Panc1 (cell line): ENCODE measurements at regions not wholly inside any gene's neighbourhood (a gene's known extent, or its start where the extent isn't known, plus 50 kb on each side); places are given as distances from the start of the nearest gene placed in this dataset.

Experiments
- ATAC-seq: fragments of 200-7000 bp; cut with Tn5 transposase; 2 replicates; pipeline ENCODE4 v1.9.1; 2020; ENCODE audit warnings: mild to moderate bottlenecking, moderate library complexity
- BruUV-seq: library from RNA; stranded (reverse); fragments of 400-500 nt; replicated peaks from 2 replicates; lab custom pipeline; 2021; lab: Mats Ljungman, UMichigan
- CTCF ChIA-PET: fragments of 300-600 bp; sonication (Branson Sonifier 250); formaldehyde crosslinking; loops from one replicate; lab custom pipeline; 2022; ENCODE audit warnings: antibody characterized with exemption; lab: Charles Lee
- POLR2A ChIA-PET: fragments of 300-600 bp; sonication (Branson Sonifier 250); formaldehyde crosslinking; loops from one replicate; lab custom pipeline; 2022; ENCODE audit warnings: antibody characterized with exemption; lab: Charles Lee
- DNase-seq: peaks from one replicate; pipeline ENCODE4 v3.0.0-alpha.2; 2010; ENCODE audit warnings: low read depth, low spot score
- H3K27ac ChIP-seq: 2 replicates; pipeline ENCODE4 v1.5.1; 2011; ENCODE audit warnings: mild to moderate bottlenecking, low read length, inconsistent platforms
- H3K27me3 ChIP-seq: fragments of 200-500 bp; sonication (Bioruptor generic); 2 replicates; pipeline ENCODE4 v1.6.0; 2014; ENCODE audit warnings: low read length, inconsistent platforms; ENCODE audit not compliant: control insufficient read depth, insufficient read depth
- H3K36me3 ChIP-seq: fragments of 200-500 bp; sonication (Bioruptor generic); 2 replicates; pipeline ENCODE4 v1.5.1; 2014; ENCODE audit warnings: inconsistent platforms, mild to moderate bottlenecking, low read length, moderate library complexity; ENCODE audit not compliant: control insufficient read depth, insufficient read depth
- H3K4me1 ChIP-seq: 2 replicates; pipeline ENCODE4 v1.5.1; 2011; ENCODE audit warnings: inconsistent platforms, mild to moderate bottlenecking, low read length, moderate library complexity; ENCODE audit not compliant: control insufficient read depth, insufficient read depth
- H3K4me3 ChIP-seq, 2 experiments: 2 replicates each; pipeline ENCODE4 v1.5.1; 2011 to 2012; ENCODE audit warnings: low read depth in 2 of 2, low read length in 2 of 2, mild to moderate bottlenecking in 2 of 2, inconsistent platforms in 1 of 2, moderate library complexity in 1 of 2
- H3K9me3 ChIP-seq: fragments of 200-500 bp; sonication (Bioruptor generic); 2 replicates; pipeline ENCODE4 v1.5.1; 2014; ENCODE audit warnings: low read depth, mild to moderate bottlenecking, inconsistent platforms, low read length, moderate library complexity; ENCODE audit not compliant: control insufficient read depth, insufficient read depth
- CTCF ChIP-seq: fragments of 450-650 bp; IDR thresholded peaks from 2 replicates; pipeline ENCODE4 v1.5.1; 2017; ENCODE audit warnings: mild to moderate bottlenecking
- POLR2AphosphoS5 ChIP-seq: IDR thresholded peaks from 2 replicates; pipeline ENCODE4 v1.6.1; 2012; ENCODE audit warnings: mild to moderate bottlenecking, low read depth, low read length, moderate library complexity
- SIN3A ChIP-seq: IDR thresholded peaks from 2 replicates; pipeline ENCODE4 v1.6.1; 2012; ENCODE audit warnings: low read depth, mild to moderate bottlenecking, low read length, moderate library complexity, borderline replicate concordance; ENCODE audit not compliant: insufficient read depth
- TCF7L2 ChIP-seq: IDR thresholded peaks from 2 replicates; pipeline ENCODE4 v1.6.1; 2011; ENCODE audit warnings: mild to moderate bottlenecking, low read depth, low read length, inconsistent platforms
- in situ Hi-C: cut with HindIII; loops from 2 replicates; pipeline ENCODE4 v1.10.0; 2016; ENCODE audit warnings: low sequenced_read_pairs, low pct_unique_long_range_greater_than_20kb
- intact Hi-C: fragments of 100-400 bp; cut with micrococcal nuclease; formaldehyde crosslinking; loops from one replicate; pipeline ENCODE4 v1.10.0; 2022; ENCODE audit not compliant: unreplicated experiment
- TF ChIP-seq, protein P1 (sequence below), 2 experiments: IDR thresholded peaks; 2 replicates each; pipeline ENCODE4 v1.6.1; 2011 to 2012; ENCODE audit warnings: low read depth in 2 of 2, control low read depth in 1 of 2, low read length in 1 of 2, mild to moderate bottlenecking in 1 of 2, moderate library complexity in 1 of 2; ENCODE audit not compliant: insufficient read depth in 1 of 2

DNA sequence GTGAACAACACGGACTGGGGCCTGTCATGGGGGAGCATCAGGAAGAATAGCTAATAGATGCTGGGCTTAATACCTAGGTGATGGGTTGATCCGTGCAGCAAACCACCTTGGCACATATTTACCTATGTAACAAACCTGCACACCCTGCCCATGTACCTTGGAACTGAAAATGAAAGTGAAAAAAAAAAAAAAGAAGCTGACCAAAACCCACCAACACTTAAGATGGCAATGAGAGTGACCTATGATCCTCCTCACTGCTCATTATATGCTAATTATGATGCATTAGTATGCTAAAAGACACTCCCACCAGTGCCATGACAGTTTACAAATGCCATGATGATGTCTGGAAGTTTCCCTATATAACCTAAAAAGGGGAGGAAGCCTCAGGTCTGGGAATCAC is 503.2 kb upstream of the CTSO start:
- no peak overlapping the region for H3K4me3 ChIP-seq
- H3K27ac ChIP-seq: no peak overlapping the region
- H3K4me1 ChIP-seq: no peaks in the 10 kb centered on the region
- no peak for TF ChIP-seq CTCF
- TF ChIP-seq TCF7L2: no peak
- TF ChIP-seq POLR2AphosphoS5: no peak
- TF ChIP-seq, protein P1, sequence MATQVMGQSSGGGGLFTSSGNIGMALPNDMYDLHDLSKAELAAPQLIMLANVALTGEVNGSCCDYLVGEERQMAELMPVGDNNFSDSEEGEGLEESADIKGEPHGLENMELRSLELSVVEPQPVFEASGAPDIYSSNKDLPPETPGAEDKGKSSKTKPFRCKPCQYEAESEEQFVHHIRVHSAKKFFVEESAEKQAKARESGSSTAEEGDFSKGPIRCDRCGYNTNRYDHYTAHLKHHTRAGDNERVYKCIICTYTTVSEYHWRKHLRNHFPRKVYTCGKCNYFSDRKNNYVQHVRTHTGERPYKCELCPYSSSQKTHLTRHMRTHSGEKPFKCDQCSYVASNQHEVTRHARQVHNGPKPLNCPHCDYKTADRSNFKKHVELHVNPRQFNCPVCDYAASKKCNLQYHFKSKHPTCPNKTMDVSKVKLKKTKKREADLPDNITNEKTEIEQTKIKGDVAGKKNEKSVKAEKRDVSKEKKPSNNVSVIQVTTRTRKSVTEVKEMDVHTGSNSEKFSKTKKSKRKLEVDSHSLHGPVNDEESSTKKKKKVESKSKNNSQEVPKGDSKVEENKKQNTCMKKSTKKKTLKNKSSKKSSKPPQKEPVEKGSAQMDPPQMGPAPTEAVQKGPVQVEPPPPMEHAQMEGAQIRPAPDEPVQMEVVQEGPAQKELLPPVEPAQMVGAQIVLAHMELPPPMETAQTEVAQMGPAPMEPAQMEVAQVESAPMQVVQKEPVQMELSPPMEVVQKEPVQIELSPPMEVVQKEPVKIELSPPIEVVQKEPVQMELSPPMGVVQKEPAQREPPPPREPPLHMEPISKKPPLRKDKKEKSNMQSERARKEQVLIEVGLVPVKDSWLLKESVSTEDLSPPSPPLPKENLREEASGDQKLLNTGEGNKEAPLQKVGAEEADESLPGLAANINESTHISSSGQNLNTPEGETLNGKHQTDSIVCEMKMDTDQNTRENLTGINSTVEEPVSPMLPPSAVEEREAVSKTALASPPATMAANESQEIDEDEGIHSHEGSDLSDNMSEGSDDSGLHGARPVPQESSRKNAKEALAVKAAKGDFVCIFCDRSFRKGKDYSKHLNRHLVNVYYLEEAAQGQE (IDR thresholded peaks at IDR 0.05; ENCODE audit: insufficient read depth in 1 of 2, low read depth in 2 of 2, low read length in 1 of 2): no peak
- ATAC-seq (no peak), DNase-seq (no peak)
- POLR2A ChIA-PET: no interaction called here
- H3K36me3 ChIP-seq: no peaks in the 10 kb centered on the region
- in situ Hi-C loops (no loop called here), intact Hi-C loops (no loop called here)
- H3K27me3 ChIP-seq: no peaks in the 10 kb centered on the region
- BruUV-seq: no TSS peak
- no peaks in the 10 kb centered on the region for H3K9me3 ChIP-seq
- CTCF ChIA-PET: interaction anchor here (0.6 kb wide), 1 partner anchor 572 kb away, joined by 3 read pairs; no protein-coding TSS in a partner anchor

DNA sequence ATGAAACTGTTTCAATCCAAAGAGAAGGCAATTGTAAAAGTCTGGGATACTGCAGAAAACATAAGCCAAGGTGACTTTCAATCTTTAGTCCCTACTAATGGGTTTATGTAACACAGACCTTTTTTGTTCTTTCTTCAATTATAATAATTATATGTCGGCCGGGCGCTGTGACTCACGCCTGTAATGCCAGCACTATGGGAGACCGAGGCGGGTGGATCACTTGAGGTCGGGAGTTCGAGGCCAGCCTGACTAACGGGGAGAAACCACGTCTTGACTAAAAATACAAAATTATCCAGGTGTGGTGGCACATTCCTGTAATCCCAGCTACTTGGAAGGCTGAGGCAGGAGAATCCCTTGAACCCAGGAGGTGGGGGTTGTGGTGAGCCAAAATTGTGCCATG is 489.8 kb upstream of the CTSO start:
- TF ChIP-seq TCF7L2: no peak
- TF ChIP-seq POLR2AphosphoS5: no peak
- TF ChIP-seq, protein P1 (IDR thresholded peaks at IDR 0.05; ENCODE audit: insufficient read depth in 1 of 2, low read depth in 2 of 2, low read length in 1 of 2): no peak
- TF ChIP-seq SIN3A: no peak
- no peak for TF ChIP-seq CTCF
- H3K27me3 ChIP-seq: no peaks in the 10 kb centered on the region
- no peak overlapping the region for H3K4me3 ChIP-seq
- intact Hi-C loops: no loop called here
- BruUV-seq: no TSS peak
- DNase-seq: no peak
- no peak for ATAC-seq
- H3K4me1 ChIP-seq: no peaks in the 10 kb centered on the region
- no peaks in the 10 kb centered on the region for H3K36me3 ChIP-seq
- H3K27ac ChIP-seq: no peak overlapping the region
- CTCF ChIA-PET: no interaction called here
- in situ Hi-C loops: no loop called here
- no peaks in the 10 kb centered on the region for H3K9me3 ChIP-seq
- POLR2A ChIA-PET: no interaction called here
